Smooth muscle cell (in vitro differentiated cells): ENCODE measurements at regions not wholly inside any gene's neighbourhood (a gene's known extent, or its start where the extent isn't known, plus 50 kb on each side); places are given as distances from the start of the nearest gene placed in this dataset.

ENCODE experiments used
- DNase-seq: peaks from one replicate; lab custom pipeline; 2025; ENCODE audit not compliant: unreplicated experiment; lab: John Stamatoyannopoulos, UW
- H2AFZ ChIP-seq: fragments of 200-600 bp; sonication (generic); 2 replicates; pipeline ENCODE4 v1.6.0; 2016; ENCODE audit warnings: antibody characterized with exemption, low read depth, mild to moderate bottlenecking
- H3F3A ChIP-seq: fragments of 200-600 bp; sonication (generic); 2 replicates; pipeline ENCODE4 v1.6.0; 2017; ENCODE audit warnings: antibody characterized with exemption, low read depth
- H3K27ac ChIP-seq: fragments of 200-600 bp; sonication (generic); 2 replicates; pipeline ENCODE4 v1.5.1; 2016; ENCODE audit warnings: low read depth, mild to moderate bottlenecking
- H3K27me3 ChIP-seq: fragments of 200-600 bp; sonication (generic); 2 replicates; pipeline ENCODE4 v1.6.1; 2016; ENCODE audit warnings: low read depth, mild to moderate bottlenecking
- H3K36me3 ChIP-seq: fragments of 200-600 bp; sonication (generic); 2 replicates; pipeline ENCODE4 v1.5.1; 2016; ENCODE audit warnings: low read depth
- H3K4me1 ChIP-seq: fragments of 200-600 bp; sonication (generic); 2 replicates; pipeline ENCODE4 v1.5.1; 2016; ENCODE audit warnings: low read depth
- H3K4me2 ChIP-seq: fragments of 200-600 bp; sonication (generic); 2 replicates; pipeline ENCODE4 v1.6.0; 2016; ENCODE audit warnings: mild to moderate bottlenecking
- H3K4me3 ChIP-seq: fragments of 200-600 bp; sonication (generic); 2 replicates; pipeline ENCODE4 v1.5.1; 2016; ENCODE audit warnings: mild to moderate bottlenecking
- H3K79me2 ChIP-seq: fragments of 200-600 bp; sonication (generic); 2 replicates; pipeline ENCODE4 v1.6.0; 2016; ENCODE audit warnings: low read depth, mild to moderate bottlenecking
- H3K9ac ChIP-seq: fragments of 200-600 bp; sonication (generic); 2 replicates; pipeline ENCODE4 v1.6.0; 2016; ENCODE audit warnings: low read depth
- H3K9me3 ChIP-seq: fragments of 200-600 bp; sonication (generic); replicated peaks from 2 replicates; pipeline ENCODE4 v1.5.1; 2016; ENCODE audit warnings: low read depth
- H4K20me1 ChIP-seq: fragments of 200-600 bp; sonication (generic); 2 replicates; pipeline ENCODE4 v1.6.0; 2016; ENCODE audit warnings: low read depth
- CTCF ChIP-seq: fragments of 200-600 bp; sonication (generic); IDR thresholded peaks from 2 replicates; pipeline ENCODE4 v1.5.1; 2017; ENCODE audit warnings: borderline replicate concordance, mild to moderate bottlenecking, antibody characterized with exemption; ENCODE audit not compliant: insufficient read depth, poor library complexity, severe bottlenecking
- WGBS: methylation state at CpG from one replicate; pipeline ENCODE4 v1.1.7; 2016; ENCODE audit warnings: low lambda C conversion rate; 5-methylcytosine and 5-hydroxymethylcytosine counted together

- DNase-seq, result no peak
- Histone ChIP-seq H2AFZ (no peak overlapping the region), H3K79me2 (no peaks in the 10 kb centered on the region), H3K27ac (no peak overlapping the region), H3F3A (no peaks in the 10 kb centered on the region), H3K4me2 (no peak overlapping the region), H3K9me3 (no peaks in the 10 kb centered on the region), H4K20me1 (no peaks in the 10 kb centered on the region), H3K4me1 (peaks cover 3% of the 10 kb centered on the region), H3K36me3 (no peaks in the 10 kb centered on the region), H3K27me3 (no peaks in the 10 kb centered on the region), H3K4me3 (no peak overlapping the region), H3K9ac (no peak overlapping the region)
- no peak for TF ChIP-seq CTCF
These were observed 508.1 kb upstream of the BTBD3 start for GRCh38 chr20:11409561-11409960.

- Histone ChIP-seq H4K20me1 (no peaks in the 10 kb centered on the region), H3K4me3 (no peak overlapping the region), H3K79me2 (no peaks in the 10 kb centered on the region), H3K4me2 (no peak overlapping the region), H3K9me3 (no peaks in the 10 kb centered on the region), H3K36me3 (no peaks in the 10 kb centered on the region), H3K9ac (no peak overlapping the region), H3K27me3 (no peaks in the 10 kb centered on the region), H2AFZ (no peak overlapping the region), H3K27ac (no peak overlapping the region), H3F3A (no peaks in the 10 kb centered on the region), H3K4me1 (peaks cover 3% of the 10 kb centered on the region)
- TF ChIP-seq CTCF, result no peak
- no peak for DNase-seq
- 94% methylated on average over 11 of the region's 11 CpGs for WGBS
These were observed 505.9 kb upstream of the BTBD3 start for GRCh38 chr20:11411765-11412164.

GRCh38 chr20:11426948-11427347 lies 490.7 kb upstream of the BTBD3 start:
- H3K4me1 ChIP-seq, result peaks cover 28% of the 10 kb centered on the region
- H3K4me2 ChIP-seq, result peak overlapping the region; percentile 23
- TF ChIP-seq CTCF, result no peak
- H3K9me3 ChIP-seq, result no peaks in the 10 kb centered on the region
- H4K20me1 ChIP-seq, result no peaks in the 10 kb centered on the region
- no peak overlapping the region for H3K9ac ChIP-seq
- 10% methylated on average over 3 of the region's 3 CpGs for WGBS
- peak overlapping the region; percentile 25 for H3K27ac ChIP-seq
- peak overlapping the region; percentile 50 for H2AFZ ChIP-seq
- H3K4me3 ChIP-seq, result no peak overlapping the region
- H3F3A ChIP-seq, result peaks cover 7% of the 10 kb centered on the region
- DNase-seq, result no peak
- H3K79me2 ChIP-seq, result no peaks in the 10 kb centered on the region
- H3K27me3 ChIP-seq, result no peaks in the 10 kb centered on the region
- no peaks in the 10 kb centered on the region for H3K36me3 ChIP-seq

- H3F3A ChIP-seq, result peaks cover 7% of the 10 kb centered on the region
- no peaks in the 10 kb centered on the region for H3K79me2 ChIP-seq
- peak overlapping the region; percentile 2 for H3K4me2 ChIP-seq
- H3K4me3 ChIP-seq, result no peak overlapping the region
- peak overlapping the region; percentile 39 for H2AFZ ChIP-seq
- no peaks in the 10 kb centered on the region for H4K20me1 ChIP-seq
- peaks cover 28% of the 10 kb centered on the region for H3K4me1 ChIP-seq
- H3K9ac ChIP-seq, result no peak overlapping the region
- H3K27me3 ChIP-seq, result no peaks in the 10 kb centered on the region
- DNase-seq, result no peak
- 53% methylated on average over 2 of the region's 2 CpGs for WGBS
- H3K36me3 ChIP-seq, result no peaks in the 10 kb centered on the region
- no peak for TF ChIP-seq CTCF
- H3K9me3 ChIP-seq, result no peaks in the 10 kb centered on the region
- H3K27ac ChIP-seq, result peak overlapping the region; percentile 78
These were observed 488.5 kb upstream of the BTBD3 start for GRCh38 chr20:11429168-11429567.
